ENCODE measurements at regions not wholly inside any gene's neighbourhood (a gene's known extent, or its start where the extent isn't known, plus 50 kb on each side); places are given as distances from the start of the nearest gene placed in this dataset.

GRCh38 chr12:63305901-63306875 is 155.2 kb upstream of the AVPR1A start:
- Histone ChIP-seq H3K36me3 (ENCODE audit: control insufficient read depth, insufficient read depth, low read length) (no peaks in the 10 kb centered on the region), H3K27ac (ENCODE audit: low read depth, low read length, severe bottlenecking) (no peak overlapping the region), H3K9me3 (ENCODE audit: control insufficient read depth, low read length) (peaks cover 11% of the 10 kb centered on the region), H3K4me1 (ENCODE audit: control insufficient read depth, insufficient read depth, low read length, poor library complexity, severe bottlenecking) (peaks cover 12% of the 10 kb centered on the region), H3K4me3 (ENCODE audit: extremely low read depth, insufficient read depth, low read length, poor library complexity, severe bottlenecking) (no peak overlapping the region)
- 89 to 92% methylated on average over 2 to 8 of the region's 14 CpGs for WGBS, 2 experiments (ENCODE audit: insufficient coverage in 2 of 2)

- WGBS, 2 experiments (ENCODE audit: insufficient coverage in 2 of 2) = 89 to 94% methylated on average over 1 to 3 of the region's 5 CpGs
- Histone ChIP-seq H3K27ac (ENCODE audit: low read depth, low read length, severe bottlenecking) (no peak overlapping the region), H3K9me3 (ENCODE audit: control insufficient read depth, low read length) (peaks cover 2% of the 10 kb centered on the region), H3K4me1 (ENCODE audit: control insufficient read depth, insufficient read depth, low read length, poor library complexity, severe bottlenecking) (peaks cover 12% of the 10 kb centered on the region), H3K36me3 (ENCODE audit: control insufficient read depth, insufficient read depth, low read length) (no peaks in the 10 kb centered on the region), H3K4me3 (ENCODE audit: extremely low read depth, insufficient read depth, low read length, poor library complexity, severe bottlenecking) (no peak overlapping the region)
Measured at GRCh38 chr12:63304887-63305316, 153.9 kb upstream of the AVPR1A start.

GRCh38 chr12:63302941-63303536 is 152.0 kb upstream of the AVPR1A start:
- Histone ChIP-seq H3K9me3 (ENCODE audit: control insufficient read depth, low read length) (no peaks in the 10 kb centered on the region), H3K27ac (ENCODE audit: low read depth, low read length, severe bottlenecking) (no peak overlapping the region), H3K4me1 (ENCODE audit: control insufficient read depth, insufficient read depth, low read length, poor library complexity, severe bottlenecking) (peaks cover 14% of the 10 kb centered on the region), H3K4me3 (ENCODE audit: extremely low read depth, insufficient read depth, low read length, poor library complexity, severe bottlenecking) (no peak overlapping the region), H3K36me3 (ENCODE audit: control insufficient read depth, insufficient read depth, low read length) (no peaks in the 10 kb centered on the region)
- WGBS, 2 experiments (ENCODE audit: insufficient coverage in 2 of 2) = no CpG with 5 or more reads among the region's 2 CpGs

- H3K27ac ChIP-seq (ENCODE audit: low read depth, low read length, severe bottlenecking) = no peak overlapping the region
- WGBS, 2 experiments (ENCODE audit: insufficient coverage in 2 of 2) = 89 to 93% methylated on average over 3 to 5 of the region's 7 CpGs
Measured at GRCh38 chr12:63302269-63302940, 151.4 kb upstream of the AVPR1A start.

GRCh38 chr12:63301311-63301710 is 150.3 kb upstream of the AVPR1A start:
- H3K36me3 ChIP-seq (ENCODE audit: control insufficient read depth, insufficient read depth, low read length) = no peaks in the 10 kb centered on the region
- H3K9me3 ChIP-seq (ENCODE audit: control insufficient read depth, low read length) = no peaks in the 10 kb centered on the region
- H3K4me1 ChIP-seq (ENCODE audit: control insufficient read depth, insufficient read depth, low read length, poor library complexity, severe bottlenecking) = peaks cover 15% of the 10 kb centered on the region
- no peak overlapping the region for H3K4me3 ChIP-seq (ENCODE audit: extremely low read depth, insufficient read depth, low read length, poor library complexity, severe bottlenecking)
- no peak overlapping the region for H3K27ac ChIP-seq (ENCODE audit: low read depth, low read length, severe bottlenecking)

More at GRCh38 chr12:63302269-63302940, 151.4 kb upstream of the AVPR1A start:
- no peak overlapping the region for H3K4me3 ChIP-seq (ENCODE audit: extremely low read depth, insufficient read depth, low read length, poor library complexity, severe bottlenecking)
- H3K4me1 ChIP-seq (ENCODE audit: control insufficient read depth, insufficient read depth, low read length, poor library complexity, severe bottlenecking) = peaks cover 15% of the 10 kb centered on the region
- no peaks in the 10 kb centered on the region for H3K9me3 ChIP-seq (ENCODE audit: control insufficient read depth, low read length)
- H3K36me3 ChIP-seq (ENCODE audit: control insufficient read depth, insufficient read depth, low read length) = no peaks in the 10 kb centered on the region

- no CpG with 5 or more reads among the region's 2 CpGs for WGBS, 2 experiments (ENCODE audit: insufficient coverage in 2 of 2)
- H3K36me3 ChIP-seq (ENCODE audit: control insufficient read depth, insufficient read depth, low read length) = no peaks in the 10 kb centered on the region
- no peaks in the 10 kb centered on the region for H3K9me3 ChIP-seq (ENCODE audit: control insufficient read depth, low read length)
- no peak overlapping the region for H3K27ac ChIP-seq (ENCODE audit: low read depth, low read length, severe bottlenecking)
- no peak overlapping the region for H3K4me3 ChIP-seq (ENCODE audit: extremely low read depth, insufficient read depth, low read length, poor library complexity, severe bottlenecking)
- peaks cover 18% of the 10 kb centered on the region for H3K4me1 ChIP-seq (ENCODE audit: control insufficient read depth, insufficient read depth, low read length, poor library complexity, severe bottlenecking)
Measured at GRCh38 chr12:63298386-63298930, 147.5 kb upstream of the AVPR1A start.

- Histone ChIP-seq H3K4me1 (ENCODE audit: control insufficient read depth, insufficient read depth, low read length, poor library complexity, severe bottlenecking) (peaks cover 14% of the 10 kb centered on the region), H3K27ac (ENCODE audit: low read depth, low read length, severe bottlenecking) (peak overlapping the region; percentile 95)
Measured at GRCh38 chr12:63294327-63294632, 143.3 kb upstream of the AVPR1A start.

GRCh38 chr12:63292471-63293221 is 141.6 kb upstream of the AVPR1A start:
- H3K4me1 ChIP-seq (ENCODE audit: control insufficient read depth, insufficient read depth, low read length, poor library complexity, severe bottlenecking) = peaks cover 10% of the 10 kb centered on the region
- H3K36me3 ChIP-seq (ENCODE audit: control insufficient read depth, insufficient read depth, low read length) = no peaks in the 10 kb centered on the region
- no peaks in the 10 kb centered on the region for H3K9me3 ChIP-seq (ENCODE audit: control insufficient read depth, low read length)
- WGBS, 2 experiments (ENCODE audit: insufficient coverage in 2 of 2) = 100% methylated on average over 1 to 2 of the region's 2 CpGs
- peak overlapping the region; percentile 0 for H3K27ac ChIP-seq (ENCODE audit: low read depth, low read length, severe bottlenecking)
- H3K4me3 ChIP-seq (ENCODE audit: extremely low read depth, insufficient read depth, low read length, poor library complexity, severe bottlenecking) = no peak overlapping the region

More at GRCh38 chr12:63294327-63294632, 143.3 kb upstream of the AVPR1A start:
- H3K9me3 ChIP-seq (ENCODE audit: control insufficient read depth, low read length) = no peaks in the 10 kb centered on the region
- WGBS, 2 experiments (ENCODE audit: insufficient coverage in 2 of 2) = no CpG with 5 or more reads among the region's 1 CpG
- H3K4me3 ChIP-seq (ENCODE audit: extremely low read depth, insufficient read depth, low read length, poor library complexity, severe bottlenecking) = no peak overlapping the region
- H3K36me3 ChIP-seq (ENCODE audit: control insufficient read depth, insufficient read depth, low read length) = no peaks in the 10 kb centered on the region

- Histone ChIP-seq H3K36me3 (ENCODE audit: control insufficient read depth, insufficient read depth, low read length) (no peaks in the 10 kb centered on the region), H3K9me3 (ENCODE audit: control insufficient read depth, low read length) (no peaks in the 10 kb centered on the region), H3K27ac (ENCODE audit: low read depth, low read length, severe bottlenecking) (no peak overlapping the region), H3K4me1 (ENCODE audit: control insufficient read depth, insufficient read depth, low read length, poor library complexity, severe bottlenecking) (no peaks in the 10 kb centered on the region), H3K4me3 (ENCODE audit: extremely low read depth, insufficient read depth, low read length, poor library complexity, severe bottlenecking) (no peak overlapping the region)
- WGBS, 2 experiments (ENCODE audit: insufficient coverage in 2 of 2) = 21 to 31% methylated on average over 4 of the region's 4 CpGs
Measured at GRCh38 chr12:63276537-63277365, 125.8 kb upstream of the AVPR1A start.
